Natural killer cell treated with Interleukin-12 subunit alpha and Interleukin-12 subunit beta and Interleukin-15 and Interleukin-18, amount 100 ng/mL, for 72 hours (primary cell): ENCODE measurements at regions not wholly inside any gene's neighbourhood (a gene's known extent, or its start where the extent isn't known, plus 50 kb on each side); places are given as distances from the start of the nearest gene placed in this dataset.
"Not testable (repeated sequence)": the region's sequence is repeated elsewhere in the genome, so short reads cannot be mapped to it uniquely, and the experiment has no call there.

ENCODE experiments used
- ATAC-seq, 2 donors: fragments of 150-1000 bp; cut with Tn5 transposase in 1 of 2; sonication (Bioruptor Pico), chemical (Tn5 transposase) in 1 of 2; 2 replicates each; pipeline ENCODE4 v1.10.0; 2021
- DNase-seq: peaks from one replicate; pipeline ENCODE4 v3.0.0; 2022; ENCODE audit warnings: low spot score
- H3K27ac Mint-ChIP-seq, 2 donors: 1 replicate in 1 of 2; 2 replicates in 1 of 2; pipeline ENCODE4 v1.8.0; 2022; ENCODE audit warnings: mixed read lengths in 2 of 2, mild to moderate bottlenecking in 1 of 2, moderate library complexity in 1 of 2
- H3K27me3 Mint-ChIP-seq, 2 donors: 1 replicate in 1 of 2; 2 replicates in 1 of 2; pipeline ENCODE4 v1.8.0; 2022; ENCODE audit warnings: mixed read lengths in 2 of 2
- H3K36me3 Mint-ChIP-seq: one replicate; pipeline ENCODE4 v1.8.0; 2022; ENCODE audit warnings: mixed read lengths
- H3K4me1 Mint-ChIP-seq, 2 donors: 1 replicate in 1 of 2; 2 replicates in 1 of 2; pipeline ENCODE4 v1.8.0; 2022; ENCODE audit warnings: low read depth in 2 of 2, mixed read lengths in 2 of 2, mild to moderate bottlenecking in 1 of 2
- H3K4me3 Mint-ChIP-seq: one replicate; pipeline ENCODE4 v1.8.0; 2022; ENCODE audit warnings: mixed read lengths
- H3K9me3 Mint-ChIP-seq: 2 replicates; pipeline ENCODE4 v1.8.0; 2022; ENCODE audit warnings: mixed read lengths

GRCh38 chr5:106801554-106801953 lies 869.2 kb downstream of the EFNA5 start:
- Mint-ChIP-seq H3K27ac (no peak overlapping the region), H3K4me1 (peaks cover 0 to 10% of the 10 kb centered on the region in 2 donors), H3K9me3 (no peaks in the 10 kb centered on the region), H3K36me3 (no peaks in the 10 kb centered on the region), H3K27me3 (peaks cover 0 to 6% of the 10 kb centered on the region in 2 donors), H3K4me3 (no peak overlapping the region)
- no peak for DNase-seq
- ATAC-seq = no peak

GRCh38 chr5:106797996-106798395 lies 872.7 kb downstream of the EFNA5 start:
- Mint-ChIP-seq H3K4me1 (peaks cover 0 to 10% of the 10 kb centered on the region in 2 donors), H3K36me3 (no peaks in the 10 kb centered on the region), H3K27me3 (peaks cover 0 to 8% of the 10 kb centered on the region in 2 donors), H3K9me3 (no peaks in the 10 kb centered on the region), H3K4me3 (no peak overlapping the region), H3K27ac (no peak overlapping the region)
- ATAC-seq (no peak), DNase-seq (no peak)

GRCh38 chr5:106796081-106796480 lies 874.7 kb downstream of the EFNA5 start:
- peaks cover 0 to under 1% of the 10 kb centered on the region in 2 donors for H3K4me1 Mint-ChIP-seq
- H3K36me3 Mint-ChIP-seq = no peaks in the 10 kb centered on the region
- ATAC-seq = no peak
- no peak overlapping the region for H3K4me3 Mint-ChIP-seq
- no peak for DNase-seq
- H3K27me3 Mint-ChIP-seq = peaks cover 0 to 8% of the 10 kb centered on the region in 2 donors
- no peaks in the 10 kb centered on the region for H3K9me3 Mint-ChIP-seq
- no peak overlapping the region for H3K27ac Mint-ChIP-seq

GRCh38 chr5:106784846-106785245 lies 885.9 kb downstream of the EFNA5 start:
- no peak for ATAC-seq
- no peaks in the 10 kb centered on the region for H3K4me1 Mint-ChIP-seq
- no peak for DNase-seq
- peaks cover 0 to under 1% of the 10 kb centered on the region in 2 donors for H3K27me3 Mint-ChIP-seq
- no peak overlapping the region for H3K4me3 Mint-ChIP-seq
- no peaks in the 10 kb centered on the region for H3K36me3 Mint-ChIP-seq
- H3K27ac Mint-ChIP-seq = no peak overlapping the region
- H3K9me3 Mint-ChIP-seq = peaks cover 4% of the 10 kb centered on the region

GRCh38 chr5:106780355-106780754 lies 890.4 kb downstream of the EFNA5 start:
- no peak overlapping the region for H3K27ac Mint-ChIP-seq
- H3K36me3 Mint-ChIP-seq = peaks cover 5% of the 10 kb centered on the region

GRCh38 chr5:106776515-106776914 lies 894.2 kb downstream of the EFNA5 start:
- not testable (repeated sequence) for ATAC-seq, H3K36me3 Mint-ChIP-seq, H3K9me3 Mint-ChIP-seq, H3K4me3 Mint-ChIP-seq, DNase-seq, H3K4me1 Mint-ChIP-seq, H3K27ac Mint-ChIP-seq
- peaks cover 0 to 11% of the 10 kb centered on the region in 2 donors for H3K27me3 Mint-ChIP-seq

More at GRCh38 chr5:106780355-106780754, 890.4 kb downstream of the EFNA5 start:
- no peak for DNase-seq
- Mint-ChIP-seq H3K27me3 (peaks cover 0 to 10% of the 10 kb centered on the region in 2 donors), H3K4me3 (no peak overlapping the region), H3K9me3 (peaks cover 11% of the 10 kb centered on the region), H3K4me1 (no peaks in the 10 kb centered on the region)
- ATAC-seq = no peak

- no peak overlapping the region for H3K4me3 Mint-ChIP-seq
- H3K27ac Mint-ChIP-seq = no peak overlapping the region
- DNase-seq (no peak), ATAC-seq (no peak)
- no peaks in the 10 kb centered on the region for H3K9me3 Mint-ChIP-seq
- no peaks in the 10 kb centered on the region for H3K4me1 Mint-ChIP-seq
- peaks cover 0 to 9% of the 10 kb centered on the region in 2 donors for H3K27me3 Mint-ChIP-seq
- no peaks in the 10 kb centered on the region for H3K36me3 Mint-ChIP-seq
Measured at GRCh38 chr5:106768392-106768791, 902.3 kb downstream of the EFNA5 start.

GRCh38 chr5:106766916-106767315 lies 903.8 kb downstream of the EFNA5 start:
- Mint-ChIP-seq H3K27me3 (peaks cover 0 to 16% of the 10 kb centered on the region in 2 donors), H3K27ac (no peak overlapping the region), H3K4me3 (no peak overlapping the region), H3K36me3 (no peaks in the 10 kb centered on the region), H3K9me3 (no peaks in the 10 kb centered on the region), H3K4me1 (no peaks in the 10 kb centered on the region)
- DNase-seq (no peak), ATAC-seq (no peak)

GRCh38 chr5:106759581-106759980 lies 911.2 kb downstream of the EFNA5 start:
- Mint-ChIP-seq H3K36me3 (no peaks in the 10 kb centered on the region), H3K9me3 (no peaks in the 10 kb centered on the region), H3K27ac (no peak overlapping the region), H3K4me1 (no peaks in the 10 kb centered on the region), H3K4me3 (no peak overlapping the region), H3K27me3 (peaks cover 0 to 7% of the 10 kb centered on the region in 2 donors)
- DNase-seq = no peak
- ATAC-seq = no peak

GRCh38 chr5:106759152-106759551 lies 911.6 kb downstream of the EFNA5 start:
- ATAC-seq (no peak), DNase-seq (no peak)
- peaks cover 0 to 7% of the 10 kb centered on the region in 2 donors for H3K27me3 Mint-ChIP-seq
- no peak overlapping the region for H3K27ac Mint-ChIP-seq
- H3K4me3 Mint-ChIP-seq = no peak overlapping the region
- H3K36me3 Mint-ChIP-seq = no peaks in the 10 kb centered on the region
- no peaks in the 10 kb centered on the region for H3K9me3 Mint-ChIP-seq
- H3K4me1 Mint-ChIP-seq = no peaks in the 10 kb centered on the region

GRCh38 chr5:106757672-106758071 lies 913.1 kb downstream of the EFNA5 start:
- no peak for ATAC-seq
- no peak overlapping the region for H3K4me3 Mint-ChIP-seq
- H3K9me3 Mint-ChIP-seq = no peaks in the 10 kb centered on the region
- H3K36me3 Mint-ChIP-seq = no peaks in the 10 kb centered on the region
- H3K27me3 Mint-ChIP-seq = peaks cover 0 to 2% of the 10 kb centered on the region in 2 donors
- DNase-seq = no peak
- no peak overlapping the region for H3K27ac Mint-ChIP-seq
- H3K4me1 Mint-ChIP-seq = no peaks in the 10 kb centered on the region

GRCh38 chr5:106755789-106756188 lies 914.9 kb downstream of the EFNA5 start:
- Mint-ChIP-seq H3K27ac (no peak overlapping the region), H3K9me3 (no peaks in the 10 kb centered on the region), H3K4me3 (no peak overlapping the region), H3K27me3 (no peaks in the 10 kb centered on the region), H3K36me3 (no peaks in the 10 kb centered on the region), H3K4me1 (no peaks in the 10 kb centered on the region)
- ATAC-seq (no peak), DNase-seq (no peak)

GRCh38 chr5:106755066-106755465 lies 915.7 kb downstream of the EFNA5 start:
- H3K4me1 Mint-ChIP-seq = no peaks in the 10 kb centered on the region
- no peak for DNase-seq
- no peak for ATAC-seq
- H3K36me3 Mint-ChIP-seq = no peaks in the 10 kb centered on the region
- no peak overlapping the region for H3K4me3 Mint-ChIP-seq
- no peaks in the 10 kb centered on the region for H3K9me3 Mint-ChIP-seq
- H3K27ac Mint-ChIP-seq = no peak overlapping the region
- peaks cover 0 to 3% of the 10 kb centered on the region in 2 donors for H3K27me3 Mint-ChIP-seq

- Mint-ChIP-seq H3K27me3 (peaks cover 0 to 14% of the 10 kb centered on the region in 2 donors), H3K4me3 (no peak overlapping the region), H3K36me3 (no peaks in the 10 kb centered on the region), H3K4me1 (no peaks in the 10 kb centered on the region), H3K27ac (no peak overlapping the region), H3K9me3 (no peaks in the 10 kb centered on the region)
- DNase-seq (no peak), ATAC-seq (no peak)
Measured at GRCh38 chr5:106749826-106750225, 920.9 kb downstream of the EFNA5 start.

- DNase-seq (no peak), ATAC-seq (no peak)
- no peaks in the 10 kb centered on the region for H3K4me1 Mint-ChIP-seq
- H3K27me3 Mint-ChIP-seq = no peaks in the 10 kb centered on the region
- H3K27ac Mint-ChIP-seq = no peak overlapping the region
- peaks cover 17% of the 10 kb centered on the region for H3K9me3 Mint-ChIP-seq
- no peak overlapping the region for H3K4me3 Mint-ChIP-seq
- peaks cover 5% of the 10 kb centered on the region for H3K36me3 Mint-ChIP-seq
Measured at GRCh38 chr5:106739127-106739526, 931.6 kb downstream of the EFNA5 start.
